Testis (tissue), 2 donors: ENCODE measurements at regions not wholly inside any gene's neighbourhood (a gene's known extent, or its start where the extent isn't known, plus 50 kb on each side); places are given as distances from the start of the nearest gene placed in this dataset.

Experiments
- DNase-seq: peaks from one replicate; pipeline ENCODE4 v3.0.0-alpha.2; 2019
- H3K27ac ChIP-seq, 2 donors: fragments of 200-600 bp; sonication (generic); one replicate each; pipeline ENCODE4 v1.5.1; 2019
- H3K27me3 ChIP-seq: fragments of 200-600 bp; sonication (generic); one replicate; pipeline ENCODE4 v1.5.1; 2019
- H3K36me3 ChIP-seq: fragments of 200-600 bp; sonication (generic); one replicate; pipeline ENCODE4 v1.5.1; 2017; ENCODE audit warnings: low read depth; ENCODE audit errors: missing control alignments
- H3K4me1 ChIP-seq: fragments of 200-600 bp; sonication (generic); one replicate; pipeline ENCODE4 v1.5.1; 2019
- H3K4me3 ChIP-seq, 2 donors: fragments of 200-600 bp; sonication (generic); one replicate each; pipeline ENCODE4 v1.5.1; 2017 to 2019
- H3K9me3 ChIP-seq: fragments of 200-600 bp; sonication (generic); one replicate; pipeline ENCODE4 v1.5.1; 2017
- CTCF ChIP-seq, 3 experiments: fragments of 450-650 bp in 2 of 3; fragments of 200-600 bp in 1 of 3; sonication (generic) in 1 of 3; IDR thresholded peaks; one replicate each; pipeline ENCODE4 v1.5.1; 2016 to 2019; ENCODE audit warnings: antibody characterized with exemption in 3 of 3, mild to moderate bottlenecking in 2 of 3, moderate library complexity in 1 of 3
- POLR2A ChIP-seq: fragments of 450-650 bp; IDR thresholded peaks from one replicate; pipeline ENCODE4 v1.6.1; 2017; ENCODE audit warnings: antibody characterized with exemption, mild to moderate bottlenecking, moderate library complexity
- WGBS, 2 donors: methylation state at CpG; one replicate each; pipeline ENCODE4 v1.1.5; 2018; 5-methylcytosine and 5-hydroxymethylcytosine counted together
- intact Hi-C: fragments of 100-400 bp; cut with DNase I; formaldehyde crosslinking; loops from one replicate; pipeline ENCODE4 v1.15.1; 2023; ENCODE audit warnings: low total_unique reads

DNA sequence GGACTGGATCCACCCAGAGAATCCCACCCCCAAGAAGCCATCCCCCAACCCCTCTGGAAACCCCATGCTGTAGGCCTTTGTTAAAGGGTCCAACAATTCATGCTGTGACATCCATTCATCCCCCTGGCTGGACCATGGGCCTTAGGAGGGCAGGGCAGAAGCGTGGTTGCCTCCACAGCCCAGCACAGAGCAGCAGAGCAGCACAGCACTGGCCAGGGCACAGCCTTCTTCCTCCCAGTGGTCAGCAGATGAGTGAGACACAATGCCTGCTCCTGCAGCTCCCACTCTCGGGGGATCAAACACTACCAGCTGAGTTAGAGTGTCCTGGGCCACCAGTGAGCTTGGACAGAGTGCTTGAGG lies 84.5 kb upstream of the LINC01488 start:
- TF ChIP-seq CTCF (IDR thresholded peaks at IDR 0.05), result no peak
- no peak for TF ChIP-seq POLR2A
- Histone ChIP-seq H3K4me3 (no peak overlapping the region), H3K4me1 (no peaks in the 10 kb centered on the region), H3K27me3 (no peaks in the 10 kb centered on the region), H3K9me3 (no peaks in the 10 kb centered on the region), H3K27ac (no peak overlapping the region), H3K36me3 (no peaks in the 10 kb centered on the region)
- DNase-seq, result no peak
- intact Hi-C loops, result no loop called here
- 97 to 100% methylated on average over 1 to 2 of the region's 2 CpGs for WGBS, 2 donors

GRCh38 chr11:69397732-69398131 lies 83.7 kb upstream of the LINC01488 start:
- no peaks in the 10 kb centered on the region for H3K9me3 ChIP-seq
- no peak for TF ChIP-seq POLR2A
- no peak for TF ChIP-seq CTCF (IDR thresholded peaks at IDR 0.05)
- no peaks in the 10 kb centered on the region for H3K27me3 ChIP-seq
- intact Hi-C loops, result no loop called here
- no peak overlapping the region for H3K27ac ChIP-seq
- 95 to 98% methylated on average over 3 of the region's 3 CpGs for WGBS, 2 donors
- DNase-seq, result no peak
- no peak overlapping the region for H3K4me3 ChIP-seq
- H3K36me3 ChIP-seq, result no peaks in the 10 kb centered on the region
- no peaks in the 10 kb centered on the region for H3K4me1 ChIP-seq

DNA sequence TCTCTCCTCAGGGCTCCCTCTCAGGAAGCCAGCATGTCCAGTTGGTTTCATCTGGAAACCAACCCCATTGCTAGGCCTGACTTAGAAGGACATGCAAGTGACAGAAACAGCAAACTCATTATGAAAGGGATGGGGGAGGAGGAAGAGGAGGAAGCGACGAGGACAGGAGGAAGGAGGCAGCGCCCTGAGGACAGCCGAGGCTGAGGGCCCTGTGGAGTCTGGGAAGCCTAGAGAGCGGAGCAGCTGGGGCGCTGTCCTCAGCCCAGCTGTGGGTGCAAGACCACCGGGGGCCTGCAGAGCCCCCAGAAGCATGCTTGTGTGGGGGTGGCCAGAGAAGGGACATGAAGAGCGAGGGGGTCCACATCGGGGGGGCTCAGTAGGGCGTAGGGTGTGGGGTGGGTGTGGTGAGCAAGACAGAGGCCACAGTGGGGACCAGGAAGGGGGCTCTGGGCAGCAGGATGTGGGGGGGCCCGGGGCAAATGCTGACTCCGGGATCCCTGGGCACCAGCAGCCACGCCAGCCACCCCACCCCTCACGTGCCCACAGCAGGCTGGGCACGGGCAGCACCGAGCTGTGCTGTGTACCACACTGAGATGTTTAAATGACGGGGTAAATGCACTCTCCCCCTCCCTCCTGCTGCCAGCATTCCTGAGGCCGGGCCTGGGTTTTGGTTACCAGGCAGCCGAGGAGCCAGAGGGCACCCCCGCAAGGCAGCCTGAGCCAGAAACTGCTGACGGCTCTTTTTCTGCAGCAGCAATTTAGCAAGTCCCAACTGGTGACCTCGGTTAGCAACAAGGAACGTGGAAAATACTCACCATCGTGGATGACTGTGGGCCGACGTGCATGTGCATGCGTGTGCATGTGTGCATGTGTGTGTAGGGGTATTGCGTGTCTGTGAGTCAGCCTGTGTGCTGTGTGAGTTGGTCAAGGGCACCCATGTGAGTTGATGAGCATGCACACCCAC lies 82.7 kb upstream of the LINC01488 start:
- no peak for DNase-seq
- no peaks in the 10 kb centered on the region for H3K4me1 ChIP-seq
- no peak overlapping the region for H3K4me3 ChIP-seq
- intact Hi-C loops, result no loop called here
- no peaks in the 10 kb centered on the region for H3K9me3 ChIP-seq
- 83% methylated on average over 22 to 28 of the region's 28 CpGs for WGBS, 2 donors
- no peak overlapping the region for H3K27ac ChIP-seq
- TF ChIP-seq CTCF (IDR thresholded peaks at IDR 0.05) (no peak), POLR2A (no peak)
- no peaks in the 10 kb centered on the region for H3K36me3 ChIP-seq
- no peaks in the 10 kb centered on the region for H3K27me3 ChIP-seq

DNA sequence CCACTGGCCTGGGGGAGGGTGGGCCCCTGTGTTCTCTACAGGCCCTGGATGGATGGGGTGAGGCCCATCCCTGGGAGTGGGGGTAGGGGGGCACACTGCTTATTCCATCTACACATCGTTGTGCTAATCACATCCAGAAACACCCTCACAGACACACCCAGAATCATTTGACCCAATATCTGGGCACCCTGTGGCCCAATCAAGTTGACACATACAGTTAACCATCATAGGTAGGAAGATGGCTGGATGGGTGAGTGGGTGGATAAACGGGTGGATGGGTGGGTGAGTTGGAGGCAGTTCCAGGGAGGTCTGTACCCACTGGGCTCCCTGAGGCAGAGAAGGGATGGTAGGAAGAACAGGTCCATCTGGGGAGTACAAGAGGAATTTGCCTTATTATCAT lies 81.3 kb upstream of the LINC01488 start:
- Histone ChIP-seq H3K27me3 (no peaks in the 10 kb centered on the region), H3K4me1 (no peaks in the 10 kb centered on the region), H3K9me3 (no peaks in the 10 kb centered on the region), H3K27ac (no peak overlapping the region), H3K4me3 (no peak overlapping the region), H3K36me3 (no peaks in the 10 kb centered on the region)
- TF ChIP-seq POLR2A (no peak), CTCF (IDR thresholded peaks at IDR 0.05) (no peak)
- 77 to 95% methylated on average over 2 of the region's 2 CpGs for WGBS, 2 donors
- intact Hi-C loops, result no loop called here
- no peak for DNase-seq
